Fibroblast of the aortic adventitia (primary cell): ENCODE measurements at regions not wholly inside any gene's neighbourhood (a gene's known extent, or its start where the extent isn't known, plus 50 kb on each side); places are given as distances from the start of the nearest gene placed in this dataset.

Experiments used
- DNase-seq: peaks from one replicate; pipeline ENCODE4 v3.0.0-alpha.2; 2010; ENCODE audit warnings: low read depth
- H3K4me3 ChIP-seq: 2 replicates; pipeline ENCODE4 v1.5.1; 2011; ENCODE audit warnings: low read depth, mild to moderate bottlenecking, control low read depth, low read length, moderate library complexity
- CTCF ChIP-seq: IDR thresholded peaks from 2 replicates; pipeline ENCODE4 v1.5.1; 2011; ENCODE audit warnings: mild to moderate bottlenecking, low read length, control low read depth, inconsistent platforms; ENCODE audit not compliant: insufficient read depth

- no peak for TF ChIP-seq CTCF
- H3K4me3 ChIP-seq, result no peak overlapping the region
- DNase-seq, result no peak
Observed at GRCh38 chr4:134470544-134470943, 269.0 kb upstream of the PABPC4L start.

- no peak for DNase-seq
- TF ChIP-seq CTCF, result no peak
Observed at GRCh38 chr4:134465417-134465816, 263.8 kb upstream of the PABPC4L start.

GRCh38 chr4:134463771-134464170 lies 262.2 kb upstream of the PABPC4L start:
- no peak overlapping the region for H3K4me3 ChIP-seq
- TF ChIP-seq CTCF, result no peak
- no peak for DNase-seq

More at GRCh38 chr4:134465417-134465816, 263.8 kb upstream of the PABPC4L start:
- no peak overlapping the region for H3K4me3 ChIP-seq

- TF ChIP-seq CTCF, result no peak
- DNase-seq, result no peak
- no peak overlapping the region for H3K4me3 ChIP-seq
Observed at GRCh38 chr4:134426821-134427220, 225.2 kb upstream of the PABPC4L start.

GRCh38 chr4:134425756-134426155 lies 224.2 kb upstream of the PABPC4L start:
- TF ChIP-seq CTCF, result no peak
- DNase-seq, result no peak
- no peak overlapping the region for H3K4me3 ChIP-seq

GRCh38 chr4:134422776-134423175 lies 221.2 kb upstream of the PABPC4L start:
- no peak overlapping the region for H3K4me3 ChIP-seq
- no peak for DNase-seq
- TF ChIP-seq CTCF, result no peak

GRCh38 chr4:134421734-134422133 lies 220.1 kb upstream of the PABPC4L start:
- H3K4me3 ChIP-seq, result no peak overlapping the region
- no peak for TF ChIP-seq CTCF
- DNase-seq, result no peak
